Left ventricle myocardium inferior (tissue), 1 donor: ENCODE measurements at regions not wholly inside any gene's neighbourhood (a gene's known extent, or its start where the extent isn't known, plus 50 kb on each side); places are given as distances from the start of the nearest gene placed in this dataset.
"Not testable (repeated sequence)": the region's sequence is repeated elsewhere in the genome, so short reads cannot be mapped to it uniquely, and the experiment has no call there.

Experiments used
- DNase-seq: peaks from one replicate; pipeline ENCODE4 v3.0.0-alpha.2; 2020
- H3K27ac ChIP-seq: fragments of 200-600 bp; replicated peaks from 2 replicates; pipeline ENCODE4 v1.8.0; 2021
- H3K27me3 ChIP-seq: fragments of 200-600 bp; 2 replicates; pipeline ENCODE4 v1.8.0; 2021; ENCODE audit warnings: low read depth
- H3K36me3 ChIP-seq: fragments of 200-600 bp; 2 replicates; pipeline ENCODE4 v1.8.0; 2021
- H3K4me1 ChIP-seq: fragments of 200-600 bp; 2 replicates; pipeline ENCODE4 v1.8.0; 2021
- H3K4me3 ChIP-seq: fragments of 200-600 bp; 2 replicates; pipeline ENCODE4 v1.8.0; 2021; ENCODE audit warnings: mild to moderate bottlenecking, moderate library complexity
- H3K9me3 ChIP-seq: fragments of 200-600 bp; replicated peaks from 2 replicates; pipeline ENCODE4 v1.8.0; 2021
- intact Hi-C: fragments of 100-400 bp; cut with micrococcal nuclease; formaldehyde crosslinking; loops from one replicate; pipeline ENCODE4 v1.11.0; 2022
- TF ChIP-seq, protein P1 (sequence below): fragments of 200-600 bp; IDR thresholded peaks from 2 replicates; pipeline ENCODE4 v1.8.0; 2021; ENCODE audit warnings: antibody characterized with exemption, mild to moderate bottlenecking, borderline replicate concordance
- donor health status: DM: no; HTN: yes; CAD: no; lungs with severe emphysema.

DNA sequence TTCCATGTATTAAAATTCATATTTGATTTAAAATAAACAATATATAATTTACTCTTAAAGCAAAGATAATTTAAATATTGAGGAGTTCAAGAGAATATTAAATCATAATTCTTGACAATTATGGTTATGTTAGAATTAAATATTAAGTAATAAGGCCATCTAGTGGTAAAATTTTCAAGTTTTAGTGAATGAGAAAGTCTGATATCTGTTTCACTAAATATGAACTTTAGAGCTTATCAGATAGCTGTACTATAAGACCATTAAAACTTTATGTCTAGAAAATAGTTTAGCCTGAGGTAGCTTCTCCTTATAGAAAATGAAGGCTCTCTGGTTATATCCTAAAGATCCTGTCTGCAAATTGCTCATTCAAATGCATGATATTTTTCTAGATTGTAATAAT is 152.1 kb upstream of the PRSS12 start:
- H3K4me3 ChIP-seq, H3K4me1 ChIP-seq, DNase-seq, H3K36me3 ChIP-seq, H3K9me3 ChIP-seq, H3K27ac ChIP-seq, intact Hi-C loops, H3K27me3 ChIP-seq: not testable (repeated sequence)
- TF ChIP-seq, protein P1, sequence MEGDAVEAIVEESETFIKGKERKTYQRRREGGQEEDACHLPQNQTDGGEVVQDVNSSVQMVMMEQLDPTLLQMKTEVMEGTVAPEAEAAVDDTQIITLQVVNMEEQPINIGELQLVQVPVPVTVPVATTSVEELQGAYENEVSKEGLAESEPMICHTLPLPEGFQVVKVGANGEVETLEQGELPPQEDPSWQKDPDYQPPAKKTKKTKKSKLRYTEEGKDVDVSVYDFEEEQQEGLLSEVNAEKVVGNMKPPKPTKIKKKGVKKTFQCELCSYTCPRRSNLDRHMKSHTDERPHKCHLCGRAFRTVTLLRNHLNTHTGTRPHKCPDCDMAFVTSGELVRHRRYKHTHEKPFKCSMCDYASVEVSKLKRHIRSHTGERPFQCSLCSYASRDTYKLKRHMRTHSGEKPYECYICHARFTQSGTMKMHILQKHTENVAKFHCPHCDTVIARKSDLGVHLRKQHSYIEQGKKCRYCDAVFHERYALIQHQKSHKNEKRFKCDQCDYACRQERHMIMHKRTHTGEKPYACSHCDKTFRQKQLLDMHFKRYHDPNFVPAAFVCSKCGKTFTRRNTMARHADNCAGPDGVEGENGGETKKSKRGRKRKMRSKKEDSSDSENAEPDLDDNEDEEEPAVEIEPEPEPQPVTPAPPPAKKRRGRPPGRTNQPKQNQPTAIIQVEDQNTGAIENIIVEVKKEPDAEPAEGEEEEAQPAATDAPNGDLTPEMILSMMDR: peak; percentile 22

DNA sequence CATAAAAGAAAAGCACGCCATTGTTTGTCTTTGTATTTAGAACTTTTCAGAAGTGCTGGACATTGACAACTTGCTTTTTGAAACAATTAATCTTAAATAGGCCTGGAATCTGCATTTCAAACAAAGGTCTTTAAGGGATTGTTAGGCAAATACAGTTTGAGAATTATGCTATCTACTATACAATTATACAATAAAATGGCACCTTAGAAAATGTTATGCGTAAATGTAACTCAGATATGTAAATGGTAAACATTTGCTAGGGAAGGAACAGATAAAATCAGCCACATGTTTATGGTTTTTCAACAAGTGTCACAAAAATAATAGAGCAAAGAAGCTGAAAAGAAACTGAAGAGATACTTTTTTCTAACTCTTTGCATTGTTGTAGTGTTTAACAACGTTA is 152.7 kb upstream of the PRSS12 start:
- H3K9me3 ChIP-seq, H3K36me3 ChIP-seq, intact Hi-C loops, H3K4me1 ChIP-seq, H3K4me3 ChIP-seq, H3K27me3 ChIP-seq, H3K27ac ChIP-seq, DNase-seq: not testable (repeated sequence)

DNA sequence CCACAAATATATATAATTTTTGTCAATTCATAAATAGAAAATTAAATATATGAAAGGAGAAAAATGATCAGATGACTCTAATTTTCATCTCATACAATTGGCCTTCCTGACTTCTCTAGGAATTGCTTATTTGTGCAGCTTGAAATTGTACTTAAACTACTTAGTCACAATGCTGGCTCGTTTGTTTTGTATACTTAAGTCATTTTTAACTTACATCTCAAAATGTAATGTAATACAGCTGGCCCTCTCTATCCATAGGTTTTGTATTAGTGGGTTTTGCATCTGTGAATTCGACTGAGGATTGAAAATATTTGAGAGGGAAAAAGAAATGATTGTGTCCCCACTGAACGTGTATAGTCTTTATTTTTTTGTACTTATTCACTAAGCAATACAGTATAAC is 160.1 kb upstream of the PRSS12 start:
- H3K9me3 ChIP-seq, H3K4me3 ChIP-seq, H3K4me1 ChIP-seq, H3K27ac ChIP-seq, H3K27me3 ChIP-seq, H3K36me3 ChIP-seq, DNase-seq, intact Hi-C loops: not testable (repeated sequence)

DNA sequence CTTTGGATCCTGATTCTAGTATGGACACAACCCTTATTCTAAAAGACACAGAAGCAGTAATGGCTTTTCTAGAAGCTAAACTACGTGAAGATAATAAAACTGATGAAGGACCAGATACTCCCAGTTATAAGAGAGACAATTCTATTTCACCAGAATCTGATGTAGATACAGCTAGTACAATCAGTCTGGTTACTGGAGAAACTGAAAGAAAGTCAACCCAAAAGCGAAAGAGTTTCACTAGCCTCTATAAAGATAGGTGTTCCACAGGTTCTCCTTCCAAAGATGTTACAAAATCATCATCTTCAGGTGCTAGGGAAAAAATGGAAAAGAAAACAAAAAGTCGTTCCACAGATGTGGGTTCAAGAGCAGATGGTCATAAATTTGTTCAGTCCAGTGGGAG is 161.5 kb upstream of the PRSS12 start:
- H3K4me3 ChIP-seq, intact Hi-C loops, H3K27me3 ChIP-seq, H3K27ac ChIP-seq, H3K36me3 ChIP-seq, H3K4me1 ChIP-seq, H3K9me3 ChIP-seq, DNase-seq: not testable (repeated sequence)

DNA sequence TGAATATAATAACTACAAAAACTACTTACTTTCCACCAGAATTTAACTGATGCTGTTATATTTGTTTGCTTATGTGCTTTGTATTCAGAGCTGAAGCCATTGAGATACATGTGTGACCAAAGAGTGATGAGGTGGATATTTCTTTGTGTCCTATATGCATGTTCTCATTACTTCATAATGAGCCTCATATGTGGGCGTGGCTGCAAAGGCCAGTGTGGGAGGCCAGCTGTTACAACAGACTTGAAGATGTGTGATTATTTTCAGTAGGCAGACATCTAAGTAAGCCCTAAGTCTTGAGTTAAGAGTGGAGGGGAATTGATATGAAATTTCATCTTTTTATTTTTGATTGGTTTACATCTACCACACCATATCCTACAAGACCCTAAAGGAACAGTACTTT is 163.3 kb upstream of the PRSS12 start:
- H3K36me3 ChIP-seq, intact Hi-C loops, H3K27ac ChIP-seq, H3K9me3 ChIP-seq, H3K27me3 ChIP-seq, DNase-seq, H3K4me1 ChIP-seq, H3K4me3 ChIP-seq: not testable (repeated sequence)

DNA sequence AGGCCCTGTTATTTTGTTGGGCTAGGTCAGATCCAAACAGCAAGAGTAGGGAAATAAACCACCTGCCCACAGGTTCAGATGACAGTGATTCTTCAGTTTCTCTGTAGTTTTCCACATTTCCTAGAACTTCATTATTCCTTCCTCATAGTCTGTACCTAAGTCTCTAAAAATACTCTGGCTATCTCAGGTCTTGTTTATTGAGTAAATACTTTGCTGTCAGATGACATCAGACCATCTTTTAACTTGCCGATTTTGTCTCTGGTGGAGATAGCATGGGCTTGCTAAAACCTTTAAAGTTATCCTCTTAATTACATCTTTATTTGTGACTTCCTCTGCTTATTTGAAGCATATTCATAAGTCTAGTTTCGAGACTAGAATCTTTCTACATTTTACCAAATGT is 155.1 kb upstream of the METTL14 start:
- H3K36me3 ChIP-seq, H3K4me3 ChIP-seq, H3K27me3 ChIP-seq, H3K27ac ChIP-seq, DNase-seq, H3K4me1 ChIP-seq, H3K9me3 ChIP-seq, intact Hi-C loops: not testable (repeated sequence)

DNA sequence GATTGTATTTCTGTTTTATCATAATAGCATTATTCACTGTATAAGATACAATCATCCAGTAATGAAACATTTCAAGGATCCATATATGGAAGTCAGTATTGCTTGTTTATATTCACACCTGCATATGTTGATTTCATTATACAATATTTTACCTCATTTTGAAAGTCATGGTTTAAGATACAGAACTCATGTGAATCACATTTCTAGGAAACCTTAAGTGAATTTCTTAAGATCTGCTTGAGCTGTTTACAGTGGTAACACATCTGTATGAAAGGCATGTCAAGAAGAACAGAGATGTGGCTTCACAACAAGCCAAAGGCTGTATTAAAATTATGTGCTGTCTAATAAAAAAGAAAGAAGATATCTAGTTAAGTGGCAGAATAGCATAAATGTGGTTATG is 153.2 kb upstream of the METTL14 start:
- H3K9me3 ChIP-seq, H3K4me1 ChIP-seq, H3K27me3 ChIP-seq, H3K36me3 ChIP-seq, DNase-seq, H3K27ac ChIP-seq, intact Hi-C loops, H3K4me3 ChIP-seq: not testable (repeated sequence)

DNA sequence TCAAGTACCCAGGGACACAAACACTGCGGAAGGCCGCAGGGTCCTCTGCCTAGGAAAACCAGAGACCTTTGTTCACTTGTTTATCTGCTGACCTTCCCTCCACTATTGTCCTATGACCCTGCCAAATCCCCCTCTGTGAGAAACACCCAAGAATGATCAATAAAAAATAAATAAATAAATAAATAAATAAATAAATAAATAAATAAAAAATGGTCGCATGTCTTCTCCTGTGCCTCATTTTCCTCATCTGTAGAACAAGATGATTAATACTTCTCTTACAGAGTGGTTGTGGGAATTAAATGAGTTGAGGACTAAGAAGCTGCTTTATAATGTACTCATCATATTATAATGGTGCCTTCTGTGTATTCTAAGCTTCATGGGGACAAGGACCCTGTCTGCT is 149.4 kb upstream of the METTL14 start:
- intact Hi-C loops, DNase-seq, H3K4me1 ChIP-seq, H3K27ac ChIP-seq, H3K36me3 ChIP-seq, H3K9me3 ChIP-seq, H3K27me3 ChIP-seq, H3K4me3 ChIP-seq: not testable (repeated sequence)

DNA sequence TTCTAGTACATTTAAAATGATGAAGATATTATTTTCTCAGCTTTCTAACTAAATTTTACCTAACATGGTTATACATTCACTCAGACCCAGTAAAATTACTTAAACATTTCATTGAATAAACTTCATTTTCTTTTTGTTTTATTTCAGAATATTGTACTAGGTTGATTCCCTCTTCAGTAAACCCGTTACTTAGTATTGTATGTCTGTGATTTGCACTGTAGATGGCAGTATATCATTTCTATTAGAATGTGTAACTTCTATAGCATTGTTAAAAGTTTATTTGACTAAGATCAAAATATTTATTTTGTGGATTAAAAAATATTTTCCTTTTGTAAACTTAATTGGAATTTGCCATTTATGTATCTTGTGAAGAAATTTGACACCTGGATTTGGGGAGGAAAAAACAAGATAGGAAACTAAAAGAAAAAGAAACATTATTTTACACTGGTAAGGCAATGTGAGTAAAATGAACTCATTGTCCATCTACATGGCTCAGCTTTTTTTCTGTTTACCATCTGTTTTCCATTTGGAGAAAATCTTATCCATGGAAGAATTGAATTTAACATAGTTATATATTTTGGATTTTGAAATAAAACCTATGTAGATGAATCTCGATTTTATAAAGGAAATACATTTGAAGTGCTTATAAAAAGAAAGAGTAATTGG is 145.6 kb upstream of the METTL14 start:
- H3K27ac ChIP-seq, H3K36me3 ChIP-seq, intact Hi-C loops, H3K9me3 ChIP-seq, DNase-seq, H3K4me3 ChIP-seq, H3K27me3 ChIP-seq, H3K4me1 ChIP-seq: not testable (repeated sequence)
- TF ChIP-seq, protein P1: peak; percentile 57

DNA sequence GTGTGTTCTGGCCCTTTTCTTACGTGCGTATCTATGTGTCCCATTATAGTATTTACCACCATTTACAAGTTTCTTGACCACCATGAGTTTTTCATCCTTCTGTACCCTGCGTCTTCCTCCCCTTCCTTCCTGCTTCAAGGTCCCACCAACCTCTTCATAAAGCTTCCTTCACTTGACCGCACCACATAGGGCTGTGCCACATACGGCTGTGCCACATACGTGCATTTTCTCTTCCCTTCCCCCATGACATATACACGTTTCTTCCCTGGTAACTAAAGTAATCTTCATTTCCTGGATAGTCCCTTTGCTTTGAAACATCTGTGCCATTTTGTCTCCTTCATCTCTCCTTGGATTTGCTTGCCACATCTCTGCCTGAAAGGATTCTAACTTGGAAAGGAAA is 128.6 kb upstream of the METTL14 start:
- H3K36me3 ChIP-seq, H3K4me3 ChIP-seq, intact Hi-C loops, H3K4me1 ChIP-seq, H3K27me3 ChIP-seq, H3K27ac ChIP-seq, H3K9me3 ChIP-seq, DNase-seq: not testable (repeated sequence)
